ENCODE measurements at regions not wholly inside any gene's neighbourhood (a gene's known extent, or its start where the extent isn't known, plus 50 kb on each side); places are given as distances from the start of the nearest gene placed in this dataset.

DNA sequence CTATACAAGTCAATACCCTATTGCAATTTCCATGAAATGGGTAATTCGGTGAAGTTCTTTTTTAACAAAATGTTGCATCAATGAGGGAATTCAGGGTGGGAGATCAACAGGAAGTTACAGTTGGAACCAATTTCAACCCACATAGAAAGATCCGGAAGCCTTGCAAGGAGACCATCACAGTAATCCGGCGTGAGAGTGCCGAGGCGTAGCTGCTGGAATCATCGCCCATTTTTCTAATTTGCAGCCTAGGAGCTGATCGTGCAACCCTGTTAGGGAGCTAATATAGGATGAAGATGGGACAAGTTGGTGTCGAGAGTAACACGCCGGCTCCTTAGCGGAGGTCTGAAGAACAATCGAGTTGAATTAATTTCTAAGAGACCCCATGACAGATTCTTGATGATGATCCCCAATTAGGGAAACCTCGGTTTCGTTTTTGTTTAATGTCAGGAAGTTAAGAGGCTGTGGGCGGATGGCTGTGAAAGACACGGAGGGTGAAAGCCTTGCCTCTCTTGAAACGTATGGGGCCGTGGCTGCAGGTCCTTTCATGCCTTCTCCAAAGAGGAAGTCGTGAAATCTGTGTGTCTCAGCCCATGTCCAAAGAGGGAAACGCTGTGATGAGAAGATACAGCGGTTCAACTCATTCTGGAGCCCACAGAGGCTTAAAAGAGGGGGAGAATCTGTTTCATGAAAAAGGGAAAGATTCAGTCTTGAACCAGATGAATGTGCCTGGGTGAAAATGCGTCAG is 51.2 kb upstream of the CARD11 start:
- DNase-seq: peak; percentile 25
- in situ Hi-C loops (cut with MboI; ENCODE audit: low pct_ligation_motif_present in 1 of 4, low pct_unique_long_range_greater_than_20kb in 1 of 4, low sequenced_read_pairs in 3 of 4): no loop called here
- 54 to 62% methylated on average over 15 to 23 of the region's 23 CpGs for WGBS, 2 donors (ENCODE audit: low coverage in 1 of 2)
- peaks cover 0 to 8% (median 0%) of the 10 kb centered on the region in 4 donors for H3K4me1 ChIP-seq
- H3K4me3 ChIP-seq: no peak overlapping the region
- H3K27ac ChIP-seq: peak overlapping the region in 3 of 4 donors; percentile 18 to 67 (median 34)
- no peaks in the 10 kb centered on the region for H3K36me3 ChIP-seq
- H3K27me3 ChIP-seq: no peaks in the 10 kb centered on the region
- TF ChIP-seq POLR2A (IDR thresholded peaks at IDR 0.05): no peak
- TF ChIP-seq EP300 (IDR thresholded peaks at IDR 0.05; ENCODE audit: low read depth): no peak
- H3K9me3 ChIP-seq: no peaks in the 10 kb centered on the region
- intact Hi-C loops (cut with DNase I; ENCODE audit: low total_unique reads): no loop called here

DNA sequence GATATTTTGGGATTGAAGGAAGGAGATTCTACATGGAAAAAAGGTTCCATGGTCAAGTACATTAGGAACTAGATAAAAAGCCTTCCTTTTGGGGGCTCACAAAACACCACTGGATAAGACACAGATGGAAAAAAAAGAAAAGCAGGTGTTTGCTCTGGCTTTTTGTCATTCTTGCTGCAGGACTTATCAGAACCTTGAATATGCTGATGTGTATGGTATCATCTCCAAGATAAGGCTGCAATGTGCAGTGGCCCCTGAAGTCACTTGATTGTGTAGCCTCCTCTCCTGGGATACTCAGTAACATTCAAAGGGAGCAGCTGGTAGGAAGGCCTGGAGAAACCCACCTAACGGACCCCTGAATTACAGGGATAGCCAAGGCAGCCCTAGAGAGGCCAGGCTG is 54.1 kb upstream of the CARD11 start:
- no peak for DNase-seq

DNA sequence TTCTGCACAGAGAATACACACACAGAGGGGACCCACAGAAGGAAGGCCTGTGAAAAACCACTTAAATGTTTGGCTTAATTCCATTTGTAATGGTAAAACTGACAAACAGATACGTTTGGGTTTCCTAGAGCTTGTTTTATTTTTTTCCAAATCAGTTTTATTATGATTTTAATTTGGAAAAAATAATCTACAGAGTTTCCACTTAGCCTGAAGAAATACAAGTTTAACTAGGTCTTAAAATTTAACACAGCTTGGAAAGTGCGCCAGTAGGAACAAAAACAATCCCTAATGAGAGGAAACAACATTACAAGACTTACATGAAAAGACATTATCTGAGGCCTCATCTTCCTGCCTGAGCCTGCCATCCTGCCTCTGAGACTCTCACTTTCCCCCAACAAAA is 58.5 kb upstream of the CARD11 start:
- 49 to 56% methylated on average over 2 of the region's 2 CpGs for WGBS, 2 donors (ENCODE audit: low coverage in 1 of 2)
- no peak for DNase-seq
- TF ChIP-seq POLR2AphosphoS5 (IDR thresholded peaks at IDR 0.05) (no peak), EP300 (IDR thresholded peaks at IDR 0.05; ENCODE audit: low read depth) (no peak), POLR2A (IDR thresholded peaks at IDR 0.05) (no peak)
- TF ChIP-seq, protein P1, sequence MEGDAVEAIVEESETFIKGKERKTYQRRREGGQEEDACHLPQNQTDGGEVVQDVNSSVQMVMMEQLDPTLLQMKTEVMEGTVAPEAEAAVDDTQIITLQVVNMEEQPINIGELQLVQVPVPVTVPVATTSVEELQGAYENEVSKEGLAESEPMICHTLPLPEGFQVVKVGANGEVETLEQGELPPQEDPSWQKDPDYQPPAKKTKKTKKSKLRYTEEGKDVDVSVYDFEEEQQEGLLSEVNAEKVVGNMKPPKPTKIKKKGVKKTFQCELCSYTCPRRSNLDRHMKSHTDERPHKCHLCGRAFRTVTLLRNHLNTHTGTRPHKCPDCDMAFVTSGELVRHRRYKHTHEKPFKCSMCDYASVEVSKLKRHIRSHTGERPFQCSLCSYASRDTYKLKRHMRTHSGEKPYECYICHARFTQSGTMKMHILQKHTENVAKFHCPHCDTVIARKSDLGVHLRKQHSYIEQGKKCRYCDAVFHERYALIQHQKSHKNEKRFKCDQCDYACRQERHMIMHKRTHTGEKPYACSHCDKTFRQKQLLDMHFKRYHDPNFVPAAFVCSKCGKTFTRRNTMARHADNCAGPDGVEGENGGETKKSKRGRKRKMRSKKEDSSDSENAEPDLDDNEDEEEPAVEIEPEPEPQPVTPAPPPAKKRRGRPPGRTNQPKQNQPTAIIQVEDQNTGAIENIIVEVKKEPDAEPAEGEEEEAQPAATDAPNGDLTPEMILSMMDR (IDR thresholded peaks at IDR 0.05): no peak
- in situ Hi-C loops (cut with MboI; ENCODE audit: low pct_ligation_motif_present in 1 of 4, low pct_unique_long_range_greater_than_20kb in 1 of 4, low sequenced_read_pairs in 3 of 4): no loop called here
- H3K27me3 ChIP-seq: no peaks in the 10 kb centered on the region
- H3K4me3 ChIP-seq: no peak overlapping the region
- no peaks in the 10 kb centered on the region for H3K9me3 ChIP-seq
- no peaks in the 10 kb centered on the region for H3K36me3 ChIP-seq
- no peak overlapping the region for H3K27ac ChIP-seq
- H3K4me1 ChIP-seq: no peaks in the 10 kb centered on the region
- intact Hi-C loops (cut with DNase I; ENCODE audit: low total_unique reads): no loop called here

More for the DNA sequence above, 54.1 kb upstream of the CARD11 start:
- WGBS, 2 donors (ENCODE audit: low coverage in 1 of 2): 80 to 84% methylated on average over 1 of the region's 1 CpG
- in situ Hi-C loops (cut with MboI; ENCODE audit: low pct_ligation_motif_present in 1 of 4, low pct_unique_long_range_greater_than_20kb in 1 of 4, low sequenced_read_pairs in 3 of 4) (no loop called here), intact Hi-C loops (cut with DNase I; ENCODE audit: low total_unique reads) (no loop called here)
- H3K4me3 ChIP-seq: no peak overlapping the region
- H3K27me3 ChIP-seq: no peaks in the 10 kb centered on the region
- no peaks in the 10 kb centered on the region for H3K9me3 ChIP-seq
- H3K36me3 ChIP-seq: no peaks in the 10 kb centered on the region
- TF ChIP-seq EP300 (IDR thresholded peaks at IDR 0.05; ENCODE audit: low read depth): no peak
- TF ChIP-seq, protein P1 (IDR thresholded peaks at IDR 0.05): no peak
- TF ChIP-seq POLR2A (IDR thresholded peaks at IDR 0.05): no peak
- no peak for TF ChIP-seq POLR2AphosphoS5 (IDR thresholded peaks at IDR 0.05)
- H3K4me1 ChIP-seq: no peaks in the 10 kb centered on the region
- no peak overlapping the region for H3K27ac ChIP-seq

DNA sequence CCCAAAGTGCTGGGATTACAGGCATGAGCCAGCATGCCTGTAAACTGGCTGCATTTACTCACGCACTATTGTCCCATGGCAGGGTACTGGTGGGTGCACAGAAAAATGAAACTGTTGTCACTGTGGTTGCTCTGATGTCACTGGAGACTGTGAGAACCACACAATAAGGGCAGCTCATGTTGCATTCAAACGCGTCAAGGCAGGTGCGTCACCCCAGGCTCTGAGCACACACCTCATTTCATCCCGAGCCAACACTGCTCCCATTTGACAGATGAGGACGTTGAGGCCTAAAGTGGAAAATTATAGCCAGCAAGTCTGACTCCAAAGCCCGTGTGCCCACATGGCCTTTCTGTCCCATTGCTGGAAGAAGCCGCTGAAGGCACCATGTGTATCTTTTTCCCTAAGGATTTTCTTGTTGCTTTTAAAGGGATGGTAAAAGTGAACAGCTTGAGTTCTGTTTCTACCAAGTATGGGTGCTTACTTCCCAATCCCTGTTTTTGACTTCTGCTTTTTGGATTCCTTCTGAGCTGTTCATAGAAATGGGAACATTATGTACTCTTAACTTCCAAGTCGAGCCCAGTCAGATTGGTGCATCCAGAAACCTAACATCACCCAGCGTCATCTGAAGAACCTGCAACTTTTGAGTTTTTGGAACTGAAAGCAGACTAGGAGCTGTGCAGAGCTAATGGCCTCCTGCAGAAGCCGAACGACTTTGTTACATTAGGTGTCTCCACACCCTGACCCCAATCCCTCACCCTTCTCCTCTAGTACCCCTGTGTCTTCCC is 60.1 kb upstream of the CARD11 start:
- TF ChIP-seq POLR2AphosphoS5 (IDR thresholded peaks at IDR 0.05) (no peak), POLR2A (IDR thresholded peaks at IDR 0.05) (no peak), EP300 (IDR thresholded peaks at IDR 0.05; ENCODE audit: low read depth) (no peak)
- TF ChIP-seq, protein P1 (IDR thresholded peaks at IDR 0.05): no peak
- Histone ChIP-seq H3K4me1 (no peaks in the 10 kb centered on the region), H3K27ac (peak overlapping the region in 1 of 4 donors; percentile 55), H3K9me3 (peaks cover 0 to 5% of the 10 kb centered on the region in 2 donors), H3K36me3 (no peaks in the 10 kb centered on the region), H3K4me3 (no peak overlapping the region), H3K27me3 (no peaks in the 10 kb centered on the region)
- 83 to 91% methylated on average over 9 to 11 of the region's 12 CpGs for WGBS, 2 donors (ENCODE audit: low coverage in 1 of 2)
- in situ Hi-C loops (cut with MboI; ENCODE audit: low pct_ligation_motif_present in 1 of 4, low pct_unique_long_range_greater_than_20kb in 1 of 4, low sequenced_read_pairs in 3 of 4) (no loop called here), intact Hi-C loops (cut with DNase I; ENCODE audit: low total_unique reads) (no loop called here)
- no peak for DNase-seq
